Neural cell (in vitro differentiated cells): ENCODE measurements at regions not wholly inside any gene's neighbourhood (a gene's known extent, or its start where the extent isn't known, plus 50 kb on each side); places are given as distances from the start of the nearest gene placed in this dataset.

Experiments
- H2AFZ ChIP-seq: fragments of 200-600, 300-800 bp; sonication (generic), shearing (Covaris generic); 2 replicates; pipeline ENCODE4 v1.6.0; 2014; ENCODE audit warnings: low read depth, mild to moderate bottlenecking, antibody characterized with exemption, low read length, moderate library complexity
- H3F3A ChIP-seq: fragments of 200-600 bp; shearing (Covaris generic); 2 replicates; pipeline ENCODE4 v1.6.1; 2016; ENCODE audit warnings: mild to moderate bottlenecking, moderate library complexity, mixed read lengths, antibody characterized with exemption, low read length; ENCODE audit not compliant: insufficient read depth, poor library complexity, severe bottlenecking
- H3K27ac ChIP-seq: fragments of 200-600, 300-800 bp; sonication (generic), shearing (Covaris generic); 2 replicates; pipeline ENCODE4 v1.5.1; 2014; ENCODE audit warnings: mild to moderate bottlenecking, low read length, moderate library complexity
- H3K27me3 ChIP-seq: fragments of 300-800, 200-600 bp; sonication (generic), shearing (Covaris generic); 2 replicates; pipeline ENCODE4 v1.6.0; 2014; ENCODE audit warnings: mild to moderate bottlenecking, low read depth, low read length, moderate library complexity; ENCODE audit not compliant: insufficient read depth
- H3K36me3 ChIP-seq: fragments of 300-800, 200-600 bp; sonication (generic), shearing (Covaris generic); 2 replicates; pipeline ENCODE4 v1.5.1; 2014; ENCODE audit warnings: mild to moderate bottlenecking, antibody characterized with exemption, low read length, moderate library complexity; ENCODE audit not compliant: insufficient read depth
- H3K4me2 ChIP-seq: fragments of 300-800, 200-600 bp; sonication (generic), shearing (Covaris generic); 2 replicates; pipeline ENCODE4 v1.6.0; 2014; ENCODE audit warnings: mild to moderate bottlenecking, low read length
- H3K4me3 ChIP-seq: fragments of 300-800, 200-600 bp; sonication (generic), shearing (Covaris generic); 2 replicates; pipeline ENCODE4 v1.5.1; 2014; ENCODE audit warnings: mild to moderate bottlenecking, low read length, moderate library complexity
- H3K79me2 ChIP-seq: fragments of 200-600 bp; shearing (Covaris generic); replicated peaks from 2 replicates; pipeline ENCODE4 v1.6.0; 2014; ENCODE audit warnings: mild to moderate bottlenecking, low read length, moderate library complexity; ENCODE audit not compliant: insufficient read depth
- H3K9ac ChIP-seq: fragments of 300-800, 200-600 bp; sonication (generic), shearing (Covaris generic); 2 replicates; pipeline ENCODE4 v1.6.1; 2016; ENCODE audit warnings: mild to moderate bottlenecking, low read length, mixed read lengths
- H3K9me2 ChIP-seq: fragments of 200-600 bp; shearing (Covaris generic); 2 replicates; pipeline ENCODE4 v1.6.1; 2016; ENCODE audit warnings: mild to moderate bottlenecking, low read length, mixed read lengths; ENCODE audit not compliant: insufficient read depth
- H3K9me3 ChIP-seq: fragments of 200-600, 300-800 bp; sonication (generic), shearing (Covaris generic); 2 replicates; pipeline ENCODE4 v1.6.1; 2016; ENCODE audit warnings: mild to moderate bottlenecking, mixed run types, low read length, moderate library complexity, mixed read lengths
- H4K20me1 ChIP-seq: fragments of 200-600 bp; shearing (Covaris generic); 2 replicates; pipeline ENCODE4 v1.6.1; 2016; ENCODE audit warnings: mild to moderate bottlenecking, mixed run types; ENCODE audit not compliant: insufficient read depth
- EP300 ChIP-seq: fragments of 450-650 bp; conservative IDR thresholded peaks from 2 replicates; pipeline ENCODE4 v1.6.1; 2014; ENCODE audit warnings: antibody characterized with exemption, mild to moderate bottlenecking, moderate library complexity; ENCODE audit not compliant: poor library complexity, severe bottlenecking
- EZH2 ChIP-seq: fragments of 200-600, 300-800 bp; shearing (Covaris generic), sonication (generic); IDR thresholded peaks from 2 replicates; pipeline ENCODE4 v1.6.1; 2014; ENCODE audit warnings: antibody characterized with exemption, low read length, borderline replicate concordance, mild to moderate bottlenecking; ENCODE audit not compliant: insufficient read depth, poor library complexity, severe bottlenecking
- MXI1 ChIP-seq: fragments of 450-650 bp; conservative IDR thresholded peaks from 2 replicates; pipeline ENCODE4 v1.6.1; 2014; ENCODE audit warnings: antibody characterized with exemption, mild to moderate bottlenecking; ENCODE audit not compliant: poor library complexity, severe bottlenecking
- POLR2AphosphoS5 ChIP-seq: IDR thresholded peaks from 2 replicates; pipeline ENCODE4 v1.6.1; 2012
- RAD21 ChIP-seq: fragments of 450-650 bp; conservative IDR thresholded peaks from 2 replicates; pipeline ENCODE4 v1.6.1; 2014; ENCODE audit warnings: antibody characterized with exemption, mild to moderate bottlenecking, moderate library complexity
- SMC3 ChIP-seq: fragments of 450-650 bp; conservative IDR thresholded peaks from 2 replicates; pipeline ENCODE4 v1.6.1; 2014; ENCODE audit warnings: antibody characterized with exemption, mild to moderate bottlenecking, moderate library complexity; ENCODE audit not compliant: poor library complexity
- TAF1 ChIP-seq: IDR thresholded peaks from 2 replicates; pipeline ENCODE4 v1.6.1; 2012; ENCODE audit warnings: low read depth
- TF ChIP-seq, protein P1 (sequence below): fragments of 450-650 bp; IDR thresholded peaks from 2 replicates; pipeline ENCODE4 v1.5.1; 2014; ENCODE audit warnings: antibody characterized with exemption, mild to moderate bottlenecking, moderate library complexity; ENCODE audit not compliant: poor library complexity, severe bottlenecking
- TF ChIP-seq, protein P2 (sequence below): IDR thresholded peaks from 2 replicates; pipeline ENCODE4 v1.6.1; 2012; ENCODE audit warnings: borderline replicate concordance

- no peak overlapping the region for H3K4me3 ChIP-seq
- no peaks in the 10 kb centered on the region for H3F3A ChIP-seq
- no peaks in the 10 kb centered on the region for H4K20me1 ChIP-seq
- no peak overlapping the region for H3K4me2 ChIP-seq
- no peaks in the 10 kb centered on the region for H3K27me3 ChIP-seq
- no peaks in the 10 kb centered on the region for H3K9me2 ChIP-seq
- no peaks in the 10 kb centered on the region for H3K9me3 ChIP-seq
- no peaks in the 10 kb centered on the region for H3K79me2 ChIP-seq
- H3K36me3 ChIP-seq = no peaks in the 10 kb centered on the region
- H3K27ac ChIP-seq = no peak overlapping the region
- TF ChIP-seq RAD21 (no peak), EP300 (no peak), EZH2 (no peak)
- TF ChIP-seq, protein P1, sequence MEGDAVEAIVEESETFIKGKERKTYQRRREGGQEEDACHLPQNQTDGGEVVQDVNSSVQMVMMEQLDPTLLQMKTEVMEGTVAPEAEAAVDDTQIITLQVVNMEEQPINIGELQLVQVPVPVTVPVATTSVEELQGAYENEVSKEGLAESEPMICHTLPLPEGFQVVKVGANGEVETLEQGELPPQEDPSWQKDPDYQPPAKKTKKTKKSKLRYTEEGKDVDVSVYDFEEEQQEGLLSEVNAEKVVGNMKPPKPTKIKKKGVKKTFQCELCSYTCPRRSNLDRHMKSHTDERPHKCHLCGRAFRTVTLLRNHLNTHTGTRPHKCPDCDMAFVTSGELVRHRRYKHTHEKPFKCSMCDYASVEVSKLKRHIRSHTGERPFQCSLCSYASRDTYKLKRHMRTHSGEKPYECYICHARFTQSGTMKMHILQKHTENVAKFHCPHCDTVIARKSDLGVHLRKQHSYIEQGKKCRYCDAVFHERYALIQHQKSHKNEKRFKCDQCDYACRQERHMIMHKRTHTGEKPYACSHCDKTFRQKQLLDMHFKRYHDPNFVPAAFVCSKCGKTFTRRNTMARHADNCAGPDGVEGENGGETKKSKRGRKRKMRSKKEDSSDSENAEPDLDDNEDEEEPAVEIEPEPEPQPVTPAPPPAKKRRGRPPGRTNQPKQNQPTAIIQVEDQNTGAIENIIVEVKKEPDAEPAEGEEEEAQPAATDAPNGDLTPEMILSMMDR = no peak
- TF ChIP-seq, protein P2, sequence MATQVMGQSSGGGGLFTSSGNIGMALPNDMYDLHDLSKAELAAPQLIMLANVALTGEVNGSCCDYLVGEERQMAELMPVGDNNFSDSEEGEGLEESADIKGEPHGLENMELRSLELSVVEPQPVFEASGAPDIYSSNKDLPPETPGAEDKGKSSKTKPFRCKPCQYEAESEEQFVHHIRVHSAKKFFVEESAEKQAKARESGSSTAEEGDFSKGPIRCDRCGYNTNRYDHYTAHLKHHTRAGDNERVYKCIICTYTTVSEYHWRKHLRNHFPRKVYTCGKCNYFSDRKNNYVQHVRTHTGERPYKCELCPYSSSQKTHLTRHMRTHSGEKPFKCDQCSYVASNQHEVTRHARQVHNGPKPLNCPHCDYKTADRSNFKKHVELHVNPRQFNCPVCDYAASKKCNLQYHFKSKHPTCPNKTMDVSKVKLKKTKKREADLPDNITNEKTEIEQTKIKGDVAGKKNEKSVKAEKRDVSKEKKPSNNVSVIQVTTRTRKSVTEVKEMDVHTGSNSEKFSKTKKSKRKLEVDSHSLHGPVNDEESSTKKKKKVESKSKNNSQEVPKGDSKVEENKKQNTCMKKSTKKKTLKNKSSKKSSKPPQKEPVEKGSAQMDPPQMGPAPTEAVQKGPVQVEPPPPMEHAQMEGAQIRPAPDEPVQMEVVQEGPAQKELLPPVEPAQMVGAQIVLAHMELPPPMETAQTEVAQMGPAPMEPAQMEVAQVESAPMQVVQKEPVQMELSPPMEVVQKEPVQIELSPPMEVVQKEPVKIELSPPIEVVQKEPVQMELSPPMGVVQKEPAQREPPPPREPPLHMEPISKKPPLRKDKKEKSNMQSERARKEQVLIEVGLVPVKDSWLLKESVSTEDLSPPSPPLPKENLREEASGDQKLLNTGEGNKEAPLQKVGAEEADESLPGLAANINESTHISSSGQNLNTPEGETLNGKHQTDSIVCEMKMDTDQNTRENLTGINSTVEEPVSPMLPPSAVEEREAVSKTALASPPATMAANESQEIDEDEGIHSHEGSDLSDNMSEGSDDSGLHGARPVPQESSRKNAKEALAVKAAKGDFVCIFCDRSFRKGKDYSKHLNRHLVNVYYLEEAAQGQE = no peak
- H2AFZ ChIP-seq = no peak overlapping the region
- H3K9ac ChIP-seq = no peak overlapping the region
Measured at GRCh38 chr10:78953799-78954297, 114.9 kb upstream of the ZMIZ1 start.

DNA sequence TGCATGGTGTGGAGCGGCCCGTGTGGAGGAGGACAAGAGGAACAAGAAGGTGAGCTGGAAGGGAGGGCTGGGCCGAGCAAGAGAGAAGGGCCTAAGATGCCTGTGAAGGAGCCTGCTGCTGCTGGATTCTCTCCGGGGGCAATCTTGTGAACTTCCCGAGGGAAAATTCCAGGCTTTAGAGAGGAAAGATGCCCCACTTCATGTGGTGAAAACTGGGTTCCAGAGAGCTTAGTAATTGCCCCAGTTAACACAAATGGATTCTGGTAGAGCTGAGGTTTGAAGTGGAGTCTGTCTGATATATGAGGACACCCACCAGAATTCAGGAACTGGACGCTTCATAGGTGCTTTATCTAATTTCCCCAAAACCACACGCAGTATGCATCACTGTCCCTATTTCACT is 114.1 kb upstream of the ZMIZ1 start:
- H3K36me3 ChIP-seq = no peaks in the 10 kb centered on the region
- no peaks in the 10 kb centered on the region for H3K27me3 ChIP-seq
- no peaks in the 10 kb centered on the region for H3K79me2 ChIP-seq
- TF ChIP-seq POLR2AphosphoS5 (no peak), EP300 (no peak), SMC3 (no peak), EZH2 (no peak), MXI1 (no peak), RAD21 (no peak), TAF1 (no peak)
- TF ChIP-seq, protein P1 = no peak
- TF ChIP-seq, protein P2 = no peak
- no peak overlapping the region for H3K27ac ChIP-seq
- H3F3A ChIP-seq = no peaks in the 10 kb centered on the region
- H3K4me3 ChIP-seq = no peak overlapping the region
- H3K4me2 ChIP-seq = no peak overlapping the region
- no peaks in the 10 kb centered on the region for H3K9me2 ChIP-seq
- no peak overlapping the region for H3K9ac ChIP-seq
- no peaks in the 10 kb centered on the region for H3K9me3 ChIP-seq
- H2AFZ ChIP-seq = no peak overlapping the region
- H4K20me1 ChIP-seq = no peaks in the 10 kb centered on the region
